Gastrocnemius medialis (tissue), 4 donors: ENCODE measurements at regions not wholly inside any gene's neighbourhood (a gene's known extent, or its start where the extent isn't known, plus 50 kb on each side); places are given as distances from the start of the nearest gene placed in this dataset.

ENCODE experiments used
- CTCF ChIP-seq, 5 experiments: fragments of 450-650 bp in 3 of 5; fragments of 200-600 bp in 2 of 5; sonication (generic) in 2 of 5; IDR thresholded peaks in 4 of 5; conservative IDR thresholded peaks in 1 of 5; 1 replicate in 4 of 5; 2 replicates in 1 of 5; pipeline ENCODE4 v1.5.1; 2016 to 2019; ENCODE audit warnings: antibody characterized with exemption in 5 of 5, mild to moderate bottlenecking in 3 of 5, moderate library complexity in 3 of 5
- POLR2A ChIP-seq, 2 donors: fragments of 450-650 bp; IDR thresholded peaks; one replicate each; pipeline ENCODE4 v1.6.1; 2017; ENCODE audit warnings: antibody characterized with exemption in 2 of 2, mild to moderate bottlenecking in 2 of 2, moderate library complexity in 2 of 2

DNA sequence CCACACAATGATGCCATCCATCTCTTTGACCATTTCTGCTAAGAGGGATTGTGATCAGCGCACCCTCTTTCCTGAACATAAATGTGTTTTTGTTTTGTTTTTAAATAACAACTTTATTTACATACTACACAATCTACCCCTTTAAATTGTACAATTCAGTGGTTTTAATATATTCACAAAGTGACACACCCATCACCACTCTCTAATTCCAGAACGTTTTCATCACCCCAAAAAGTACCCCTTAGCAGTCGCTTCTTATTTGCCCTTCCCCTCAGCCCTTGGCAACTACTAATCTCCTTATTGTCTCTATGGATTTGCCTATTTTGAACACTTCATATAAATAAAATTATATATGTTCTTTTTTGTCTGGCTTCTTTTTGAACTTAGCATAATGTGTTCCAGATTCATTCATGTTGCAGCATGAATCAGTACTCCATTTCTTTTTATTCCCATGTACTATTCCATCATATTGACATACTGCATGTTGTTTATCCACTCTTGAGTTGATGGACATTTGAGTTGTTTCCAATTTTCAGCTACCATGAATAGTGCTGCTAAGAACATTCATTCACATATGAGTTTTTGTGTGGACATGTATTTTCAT is 150.9 kb upstream of the NABP1 start:
- no peak for TF ChIP-seq POLR2A (IDR thresholded peaks at IDR 0.05)
- TF ChIP-seq CTCF (IDR thresholded peaks at IDR 0.05 in 4 of 5, conservative IDR thresholded peaks at IDR 0.05 in 1 of 5): no peak
